SK-N-SH (cell line): ENCODE measurements at regions not wholly inside any gene's neighbourhood (a gene's known extent, or its start where the extent isn't known, plus 50 kb on each side); places are given as distances from the start of the nearest gene placed in this dataset.

Experiments
- CTCF ChIA-PET: fragments of 300-600, 350-600 bp; formaldehyde crosslinking; extraction: SDS; loops from one replicate; lab custom pipeline; 2021; lab: Yijun Ruan, JAX
- POLR2A ChIA-PET: fragments of 350-600 bp; sonication (Branson Sonifier 250); formaldehyde crosslinking; extraction: SDS; loops from one replicate; lab custom pipeline; 2020; ENCODE audit warnings: antibody characterized with exemption, inconsistent platforms; lab: Yijun Ruan, JAX
- DNase-seq: peaks from one replicate; pipeline ENCODE4 v3.0.0; 2012
- H2AFZ ChIP-seq: fragments of 200-600 bp; sonication (generic); 2 replicates; pipeline ENCODE4 v1.8.1; 2016; ENCODE audit warnings: antibody characterized with exemption, mild to moderate bottlenecking, low read depth
- H3F3A ChIP-seq: fragments of 200-600 bp; sonication (generic); replicated peaks from 2 replicates; pipeline ENCODE3; 2016; ENCODE audit warnings: antibody characterized with exemption, mild to moderate bottlenecking; ENCODE audit not compliant: insufficient read depth
- H3K27ac ChIP-seq, 2 experiments: fragments of 200-500 bp in 1 of 2; fragments of 200-600 bp in 1 of 2; sonication (Bioruptor generic) in 1 of 2; sonication (generic), shearing (Covaris generic) in 1 of 2; 2 replicates each; pipeline versions ENCODE4 v1.5.1 to v1.6.1; 2014 to 2016; ENCODE audit warnings: low read depth in 2 of 2, inconsistent platforms in 1 of 2, low read length in 1 of 2, mild to moderate bottlenecking in 1 of 2, mixed read lengths in 1 of 2
- H3K27me3 ChIP-seq: fragments of 200-600 bp; sonication (generic), shearing (Covaris generic); 2 replicates; pipeline ENCODE4 v1.6.1; 2016; ENCODE audit warnings: mixed run types; ENCODE audit not compliant: insufficient read depth
- H3K36me3 ChIP-seq, 2 experiments: fragments of 200-500 bp in 1 of 2; fragments of 200-600 bp in 1 of 2; sonication (Bioruptor generic) in 1 of 2; sonication (generic) in 1 of 2; replicated peaks in 1 of 2; 2 replicates each; pipeline versions ENCODE3 to v1.5.1; 2014 to 2016; ENCODE audit warnings: low read length in 1 of 2, mild to moderate bottlenecking in 1 of 2; ENCODE audit not compliant: insufficient read depth in 2 of 2, control insufficient read depth in 1 of 2
- H3K4me1 ChIP-seq, 2 experiments: fragments of 200-500 bp in 1 of 2; fragments of 200-600 bp in 1 of 2; sonication (Bioruptor generic) in 1 of 2; sonication (generic), shearing (Covaris generic) in 1 of 2; 2 replicates each; pipeline versions ENCODE4 v1.5.1 to v1.6.1; 2014 to 2016; ENCODE audit warnings: low read depth in 1 of 2, low read length in 1 of 2, mixed run types in 1 of 2; ENCODE audit not compliant: insufficient read depth in 2 of 2, control insufficient read depth in 1 of 2
- H3K4me2 ChIP-seq: fragments of 200-600 bp; sonication (generic), shearing (Covaris generic); 2 replicates; pipeline ENCODE4 v1.6.1; 2017; ENCODE audit warnings: mixed run types
- H3K4me3 ChIP-seq, 2 experiments: fragments of 200-500 bp in 1 of 2; fragments of 200-600 bp in 1 of 2; sonication (Bioruptor generic) in 1 of 2; sonication (generic), shearing (Covaris generic) in 1 of 2; 2 replicates each; pipeline versions ENCODE4 v1.5.1 to v1.8.1; 2014 to 2016; ENCODE audit warnings: low read depth in 2 of 2, inconsistent platforms in 1 of 2, low read length in 1 of 2, mild to moderate bottlenecking in 1 of 2, mixed read lengths in 1 of 2, moderate library complexity in 1 of 2
- H3K79me2 ChIP-seq: fragments of 200-600 bp; sonication (generic); 2 replicates; pipeline ENCODE4 v1.8.1; 2017; ENCODE audit warnings: mild to moderate bottlenecking; ENCODE audit not compliant: insufficient read depth
- H3K9ac ChIP-seq: fragments of 200-600 bp; sonication (generic); 2 replicates; pipeline ENCODE4 v1.6.1; 2017; ENCODE audit warnings: mixed run types
- H3K9me2 ChIP-seq: fragments of 200-600 bp; sonication (generic); 2 replicates; pipeline ENCODE4 v1.6.1; 2017; ENCODE audit warnings: mixed run types
- H3K9me3 ChIP-seq: fragments of 200-600 bp; sonication (generic); 2 replicates; pipeline ENCODE4 v1.6.1; 2017; ENCODE audit warnings: mixed run types, mild to moderate bottlenecking, moderate library complexity
- H4K20me1 ChIP-seq: fragments of 200-600 bp; sonication (generic); 2 replicates; pipeline ENCODE4 v1.6.1; 2017; ENCODE audit warnings: mild to moderate bottlenecking, mixed run types; ENCODE audit not compliant: insufficient read depth
- CHD2 ChIP-seq: fragments of 150-350 bp; IDR thresholded peaks from 2 replicates; pipeline ENCODE4 v1.6.1; 2018; ENCODE audit warnings: low read length; ENCODE audit not compliant: partially characterized antibody
- ELF1 ChIP-seq: IDR thresholded peaks from 2 replicates; pipeline ENCODE4 v1.4.0; 2012
- EZH2phosphoT487 ChIP-seq: fragments of 200-600 bp; sonication (generic); IDR thresholded peaks from 2 replicates; pipeline ENCODE4 v1.6.1; 2017; ENCODE audit warnings: low read depth, mixed run types, mild to moderate bottlenecking, antibody characterized with exemption, moderate library complexity, borderline replicate concordance
- FOSL2 ChIP-seq: IDR thresholded peaks from 2 replicates; pipeline ENCODE4 v1.4.0; 2012; ENCODE audit warnings: low read depth, mild to moderate bottlenecking, moderate library complexity, borderline replicate concordance
- FOXJ3 ChIP-seq: sonication (generic); formaldehyde crosslinking; IDR thresholded peaks from 2 replicates; pipeline ENCODE4 v1.5.1; 2020; ENCODE audit warnings: mild to moderate bottlenecking, missing genetic modification reagents
- MAX ChIP-seq: IDR thresholded peaks from 2 replicates; pipeline ENCODE4 v1.4.0; 2012; ENCODE audit warnings: low read depth
- NFIC ChIP-seq: IDR thresholded peaks from 2 replicates; pipeline ENCODE4 v1.4.0; 2012; ENCODE audit warnings: borderline replicate concordance
- PBX3 ChIP-seq: IDR thresholded peaks from 2 replicates; pipeline ENCODE4; 2012
- RCOR1 ChIP-seq: fragments of 150-350 bp; IDR thresholded peaks from 2 replicates; pipeline ENCODE4 v1.6.1; 2017; ENCODE audit warnings: antibody characterized with exemption, low read length
- RFX5 ChIP-seq: IDR thresholded peaks from 2 replicates; pipeline ENCODE4 v1.6.1; 2012; ENCODE audit warnings: mild to moderate bottlenecking, improper control_type of control experiment, low read length
- SIN3A ChIP-seq: IDR thresholded peaks from 2 replicates; pipeline ENCODE4 v1.6.1; 2012; ENCODE audit warnings: low read depth, mild to moderate bottlenecking, low read length, moderate library complexity, borderline replicate concordance
- TCF12 ChIP-seq: IDR thresholded peaks from 2 replicates; pipeline ENCODE4 v1.4.0; 2012
- TEAD4 ChIP-seq: IDR thresholded peaks from 2 replicates; pipeline ENCODE4 v1.4.0; 2012; ENCODE audit warnings: mild to moderate bottlenecking, borderline replicate concordance; ENCODE audit not compliant: insufficient read depth
- USF1 ChIP-seq: IDR thresholded peaks from 2 replicates; pipeline ENCODE4 v1.4.0; 2012; ENCODE audit warnings: low read depth, borderline replicate concordance
- USF2 ChIP-seq: fragments of 150-350 bp; IDR thresholded peaks from 2 replicates; pipeline ENCODE4 v1.6.1; 2017; ENCODE audit warnings: antibody characterized with exemption, low read length, low read depth, borderline replicate concordance
- YY1 ChIP-seq: IDR thresholded peaks from 2 replicates; pipeline ENCODE4 v1.4.0; 2012; ENCODE audit warnings: low read depth, mild to moderate bottlenecking
- WGBS: methylation state at CpG from one replicate; pipeline ENCODE4 v1.1.6; 2017; ENCODE audit warnings: low lambda C conversion rate; 5-methylcytosine and 5-hydroxymethylcytosine counted together
- TF ChIP-seq, protein P1 (sequence below): IDR thresholded peaks from 2 replicates; pipeline ENCODE4 v1.6.1; 2012; ENCODE audit warnings: mild to moderate bottlenecking, low read depth, low read length, moderate library complexity

DNA sequence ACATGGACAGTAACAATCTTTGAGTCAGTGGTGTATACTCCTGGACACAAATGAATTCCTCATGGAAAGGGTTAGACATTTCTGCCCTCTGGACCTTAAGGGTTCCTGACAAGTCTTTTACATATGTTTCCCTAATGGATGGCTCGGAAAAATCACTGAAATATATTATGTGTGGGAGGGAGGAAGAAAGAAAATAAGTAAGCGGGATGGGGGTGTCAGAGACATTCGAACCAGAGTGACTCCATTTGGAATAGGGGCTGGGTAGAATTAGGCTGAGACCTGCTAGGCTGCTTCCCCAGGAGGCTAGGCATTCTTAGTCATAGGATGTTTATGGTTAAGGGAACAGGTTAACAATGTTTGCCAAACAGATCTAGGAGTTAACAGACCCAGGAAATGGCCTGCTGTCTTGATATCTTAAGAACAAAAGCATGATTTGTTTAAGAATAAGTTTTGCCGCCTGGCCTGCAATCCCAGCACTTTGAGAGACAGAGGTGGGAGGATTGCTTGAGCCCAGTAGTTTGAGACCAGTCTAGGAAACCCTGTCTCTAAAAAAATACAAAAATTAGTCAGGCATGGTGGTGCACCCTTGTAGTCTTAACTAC is 1241.7 kb downstream of the TYW1 start:
- DNase-seq, result no peak
- TF ChIP-seq USF2 (no peak), EZH2phosphoT487 (no peak), MAX (no peak), TEAD4 (no peak), FOXJ3 (no peak), SIN3A (no peak), RCOR1 (no peak), RFX5 (no peak), ELF1 (no peak), CHD2 (no peak), NFIC (no peak), TCF12 (no peak), YY1 (no peak), USF1 (no peak), FOSL2 (no peak), PBX3 (no peak)
- TF ChIP-seq, protein P1, sequence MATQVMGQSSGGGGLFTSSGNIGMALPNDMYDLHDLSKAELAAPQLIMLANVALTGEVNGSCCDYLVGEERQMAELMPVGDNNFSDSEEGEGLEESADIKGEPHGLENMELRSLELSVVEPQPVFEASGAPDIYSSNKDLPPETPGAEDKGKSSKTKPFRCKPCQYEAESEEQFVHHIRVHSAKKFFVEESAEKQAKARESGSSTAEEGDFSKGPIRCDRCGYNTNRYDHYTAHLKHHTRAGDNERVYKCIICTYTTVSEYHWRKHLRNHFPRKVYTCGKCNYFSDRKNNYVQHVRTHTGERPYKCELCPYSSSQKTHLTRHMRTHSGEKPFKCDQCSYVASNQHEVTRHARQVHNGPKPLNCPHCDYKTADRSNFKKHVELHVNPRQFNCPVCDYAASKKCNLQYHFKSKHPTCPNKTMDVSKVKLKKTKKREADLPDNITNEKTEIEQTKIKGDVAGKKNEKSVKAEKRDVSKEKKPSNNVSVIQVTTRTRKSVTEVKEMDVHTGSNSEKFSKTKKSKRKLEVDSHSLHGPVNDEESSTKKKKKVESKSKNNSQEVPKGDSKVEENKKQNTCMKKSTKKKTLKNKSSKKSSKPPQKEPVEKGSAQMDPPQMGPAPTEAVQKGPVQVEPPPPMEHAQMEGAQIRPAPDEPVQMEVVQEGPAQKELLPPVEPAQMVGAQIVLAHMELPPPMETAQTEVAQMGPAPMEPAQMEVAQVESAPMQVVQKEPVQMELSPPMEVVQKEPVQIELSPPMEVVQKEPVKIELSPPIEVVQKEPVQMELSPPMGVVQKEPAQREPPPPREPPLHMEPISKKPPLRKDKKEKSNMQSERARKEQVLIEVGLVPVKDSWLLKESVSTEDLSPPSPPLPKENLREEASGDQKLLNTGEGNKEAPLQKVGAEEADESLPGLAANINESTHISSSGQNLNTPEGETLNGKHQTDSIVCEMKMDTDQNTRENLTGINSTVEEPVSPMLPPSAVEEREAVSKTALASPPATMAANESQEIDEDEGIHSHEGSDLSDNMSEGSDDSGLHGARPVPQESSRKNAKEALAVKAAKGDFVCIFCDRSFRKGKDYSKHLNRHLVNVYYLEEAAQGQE, result no peak

More for the DNA sequence above, 1241.7 kb downstream of the TYW1 start:
- no peak overlapping the region for H3K4me2 ChIP-seq
- no peaks in the 10 kb centered on the region; the same call in 1 of the 2 replicates for H3K9me3 ChIP-seq
- H3K4me1 ChIP-seq, result no peaks in the 10 kb centered on the region
- WGBS, result 33% methylated on average over 4 of the region's 4 CpGs
- H3F3A ChIP-seq, result no peaks in the 10 kb centered on the region
- no peaks in the 10 kb centered on the region for H3K27me3 ChIP-seq
- H3K9me2 ChIP-seq, result no peaks in the 10 kb centered on the region
- H3K79me2 ChIP-seq, result no peaks in the 10 kb centered on the region
- H3K4me3 ChIP-seq, result no peak overlapping the region
- POLR2A ChIA-PET, result no interaction called here
- CTCF ChIA-PET, result no interaction called here
- no peaks in the 10 kb centered on the region for H4K20me1 ChIP-seq
- H2AFZ ChIP-seq, result no peak overlapping the region
- H3K27ac ChIP-seq, result no peak overlapping the region
- no peaks in the 10 kb centered on the region for H3K36me3 ChIP-seq
- no peak overlapping the region for H3K9ac ChIP-seq
